RPMI8226 (cell line): ENCODE measurements at regions not wholly inside any gene's neighbourhood (a gene's known extent, or its start where the extent isn't known, plus 50 kb on each side); places are given as distances from the start of the nearest gene placed in this dataset.
A peak's percentile ranks its signal among the peaks of the same experiment; 100 is the strongest.
"Not testable (repeated sequence)": the region's sequence is repeated elsewhere in the genome, so short reads cannot be mapped to it uniquely, and the experiment has no call there.

Experiments
- DNase-seq: peaks from one replicate; pipeline ENCODE4 v3.0.0-alpha.2; 2015

DNA sequence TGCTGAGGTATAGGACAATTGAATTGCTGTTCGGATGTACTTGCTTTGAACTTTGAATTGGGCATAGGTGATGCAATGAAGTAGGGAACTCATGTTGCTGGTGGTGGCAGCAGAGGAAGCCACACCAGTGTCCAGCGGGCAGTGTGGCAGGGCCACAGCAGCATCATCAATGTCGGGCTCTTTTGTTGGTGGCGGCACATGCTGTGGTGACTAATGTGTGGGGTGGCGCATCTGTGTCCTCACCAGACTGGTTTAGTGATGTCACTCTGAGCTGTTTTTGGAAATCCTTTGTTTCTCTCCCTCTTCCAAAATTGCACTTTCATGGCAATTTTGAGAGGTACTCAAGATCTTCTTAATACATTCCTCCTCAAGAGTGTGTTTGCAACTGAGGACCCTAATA is 187.6 kb downstream of the ETNK1 start:
- no peak for DNase-seq

- DNase-seq, result no peak
Observed at GRCh38 chr12:22821985-22822384, 197.0 kb downstream of the ETNK1 start.

DNA sequence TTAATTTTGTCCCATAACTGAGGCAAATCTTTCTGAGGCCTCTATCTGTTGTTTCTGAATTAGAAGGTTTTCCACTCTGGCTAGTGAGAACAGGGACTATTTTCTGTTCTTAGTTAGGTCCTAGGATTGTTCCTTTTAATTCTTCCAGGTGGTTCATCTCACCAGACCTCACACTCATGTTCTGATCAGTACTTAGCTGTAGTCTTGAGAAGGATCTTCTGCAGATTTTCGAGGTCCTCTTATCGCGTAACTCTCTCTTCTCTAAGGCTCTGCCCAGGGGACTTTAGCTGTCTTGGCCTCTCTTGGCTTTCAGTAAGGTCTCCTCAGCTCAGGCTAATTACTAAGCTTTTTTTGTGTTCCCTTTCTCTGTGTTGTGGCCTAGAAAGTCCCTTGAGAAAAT is 201.1 kb downstream of the ETNK1 start:
- DNase-seq, result no peak

- DNase-seq, result not testable (repeated sequence)
Observed at GRCh38 chr12:22826446-22826981, 201.5 kb downstream of the ETNK1 start.

DNA sequence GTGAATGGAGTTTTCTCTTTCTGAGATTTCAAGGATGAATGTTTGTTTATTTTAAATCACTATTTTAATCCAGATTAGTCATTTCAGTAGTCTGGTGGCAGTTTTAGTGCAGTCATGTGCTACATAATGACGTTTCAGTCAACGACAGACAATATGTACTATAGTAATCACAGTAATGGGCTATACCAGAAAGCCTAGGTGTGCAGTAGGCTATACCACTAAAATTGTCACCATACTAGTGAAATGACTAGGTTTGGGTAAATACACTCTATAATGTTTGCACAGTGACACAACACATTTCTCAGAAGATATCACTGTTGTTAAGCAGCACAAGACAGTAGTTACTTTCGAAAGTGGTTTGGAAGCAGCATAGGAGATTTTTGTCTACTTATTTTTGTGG is 203.1 kb downstream of the ETNK1 start:
- DNase-seq, result no peak

DNA sequence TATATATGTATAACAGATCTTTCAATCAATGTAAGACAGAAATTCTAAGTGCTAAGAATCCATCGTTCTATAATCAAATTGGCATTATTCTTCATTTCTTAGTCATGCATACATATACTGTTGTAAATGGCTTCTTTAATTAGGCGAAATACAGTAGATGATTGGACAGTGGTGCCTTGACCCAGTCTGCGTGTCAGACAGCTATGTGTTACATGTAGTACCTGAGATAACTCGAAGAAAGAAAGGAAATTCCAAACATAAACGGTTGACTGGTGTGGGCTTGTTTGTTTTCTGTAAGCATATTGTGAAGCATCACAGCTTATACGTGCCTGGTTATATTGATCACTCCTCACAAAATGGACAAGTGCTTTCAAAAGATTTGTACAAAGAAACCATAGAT is 210.5 kb downstream of the ETNK1 start:
- DNase-seq, result no peak

DNA sequence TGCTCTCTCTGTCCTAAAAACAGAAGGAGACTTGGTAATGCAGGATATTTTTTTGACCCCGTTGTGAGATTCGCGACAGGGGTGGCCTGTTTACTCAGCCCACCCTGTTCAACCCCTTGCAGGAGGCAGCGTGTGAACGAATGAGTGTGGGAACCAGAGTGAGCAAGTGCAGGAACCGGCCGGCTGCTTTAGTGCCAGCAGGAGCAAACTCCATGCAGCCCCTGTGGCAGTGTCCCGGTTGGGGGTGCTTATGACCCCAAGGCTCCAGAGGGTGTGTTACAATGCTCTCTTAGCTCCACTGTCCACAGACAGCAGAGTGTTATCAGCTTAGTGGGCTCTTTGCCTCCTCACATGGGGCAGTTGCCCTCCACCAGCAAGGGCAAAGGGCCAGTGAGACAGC is 225.2 kb downstream of the ETNK1 start:
- DNase-seq, result no peak

GRCh38 chr12:22851532-22851931 is 226.6 kb downstream of the ETNK1 start:
- DNase-seq, result no peak

GRCh38 chr12:22855456-22855855 is 230.5 kb downstream of the ETNK1 start:
- no peak for DNase-seq

DNA sequence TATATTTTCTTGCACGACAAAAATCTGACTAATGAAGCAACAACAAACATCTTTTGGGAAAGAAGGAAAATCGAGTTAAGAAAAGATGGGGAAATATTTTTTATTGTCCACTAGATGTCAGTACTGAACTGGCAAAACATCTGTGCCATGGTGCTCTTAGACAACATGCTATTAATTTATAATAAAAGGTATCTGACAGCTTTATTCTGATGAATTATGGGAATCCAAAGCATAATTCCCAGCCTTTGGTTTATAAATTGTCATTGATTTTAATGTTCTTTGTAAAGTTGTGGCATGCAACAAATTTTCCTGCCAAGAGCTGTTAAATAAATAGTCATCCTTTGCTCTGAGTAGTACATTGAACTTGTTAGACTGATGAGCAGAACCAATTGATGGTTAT is 231.2 kb downstream of the ETNK1 start:
- DNase-seq, result peak; percentile 6

DNA sequence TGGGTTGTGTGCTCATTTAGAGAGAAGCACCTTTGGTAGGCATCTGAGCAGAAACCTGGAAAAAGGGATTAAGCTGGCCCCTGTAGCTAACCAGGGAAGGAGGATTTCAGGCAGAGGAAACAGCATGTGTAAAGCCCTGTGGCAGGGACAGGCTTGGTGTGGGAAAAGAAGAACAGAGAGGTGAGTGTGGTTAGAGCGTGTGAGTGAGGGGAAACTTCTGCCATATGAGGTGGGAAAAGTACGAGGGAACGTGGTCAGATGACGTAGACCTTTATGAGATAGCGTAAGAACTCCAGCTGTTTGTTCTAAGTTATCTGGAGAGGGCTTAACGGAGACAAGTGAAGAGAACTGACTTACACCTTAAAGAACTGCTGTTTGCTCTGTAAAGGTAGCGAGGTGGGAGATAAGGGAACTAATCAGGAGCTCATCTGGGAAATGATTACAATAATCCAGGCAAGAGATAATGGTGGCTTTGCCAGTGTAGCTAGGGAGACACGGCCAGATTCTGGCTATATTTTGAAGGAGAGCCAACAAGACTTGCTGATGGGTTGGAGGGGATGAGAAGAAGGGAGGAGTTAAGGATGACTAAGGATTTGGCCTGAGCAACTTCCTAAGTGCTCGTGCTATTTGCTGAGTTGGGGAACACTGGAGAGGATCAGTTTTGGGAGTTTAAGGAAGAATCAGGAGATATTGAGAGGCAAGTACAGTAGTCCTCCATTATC is 234.0 kb downstream of the ETNK1 start:
- no peak for DNase-seq

GRCh38 chr12:22860926-22861325 is 236.0 kb downstream of the ETNK1 start:
- DNase-seq, result no peak

GRCh38 chr12:22865822-22866221 is 240.9 kb downstream of the ETNK1 start:
- DNase-seq, result no peak

DNA sequence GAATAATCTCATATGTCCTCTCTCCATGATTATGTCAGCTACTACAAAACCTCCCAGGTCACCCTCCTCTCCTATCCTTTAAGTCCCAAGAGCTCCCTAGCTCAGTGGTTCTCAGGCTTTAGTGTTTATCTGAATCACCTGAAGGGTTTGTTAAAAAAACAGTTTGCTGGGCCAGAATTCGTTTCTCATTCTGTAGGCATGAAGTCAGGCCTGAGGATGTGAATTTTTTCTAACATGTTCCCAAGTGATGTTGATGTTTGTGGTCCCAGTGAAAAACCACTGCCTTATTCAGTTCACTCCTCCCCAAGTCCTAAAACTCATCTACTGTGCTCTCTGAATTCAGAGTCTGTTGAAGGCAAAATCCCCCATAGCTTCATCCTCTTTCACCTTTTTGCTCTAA is 241.4 kb downstream of the ETNK1 start:
- DNase-seq, result no peak

- no peak for DNase-seq
Observed at GRCh38 chr12:22874151-22874550, 249.2 kb downstream of the ETNK1 start.

DNA sequence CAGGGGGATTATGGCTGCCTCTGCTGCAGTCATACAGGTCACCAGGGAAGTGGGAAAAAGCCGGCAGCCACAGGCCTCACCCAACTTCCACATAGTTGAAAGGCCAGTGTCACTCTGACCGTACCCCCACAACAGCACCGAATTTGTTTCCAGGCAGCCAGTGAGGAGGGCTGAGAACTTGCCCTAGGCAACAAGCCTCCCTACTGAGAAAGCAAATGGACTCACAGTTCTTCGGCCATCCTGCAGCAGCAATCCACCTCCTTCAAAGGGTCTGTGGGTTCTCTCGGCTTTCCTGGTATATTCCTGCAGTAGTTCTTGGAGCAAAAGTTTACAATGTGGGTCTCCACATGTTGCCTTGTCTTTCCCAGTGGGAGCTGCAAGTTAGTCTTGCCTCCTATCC is 251.3 kb downstream of the ETNK1 start:
- DNase-seq, result no peak

- DNase-seq, result no peak
Observed at GRCh38 chr12:22879203-22879602, 254.2 kb downstream of the ETNK1 start.

DNA sequence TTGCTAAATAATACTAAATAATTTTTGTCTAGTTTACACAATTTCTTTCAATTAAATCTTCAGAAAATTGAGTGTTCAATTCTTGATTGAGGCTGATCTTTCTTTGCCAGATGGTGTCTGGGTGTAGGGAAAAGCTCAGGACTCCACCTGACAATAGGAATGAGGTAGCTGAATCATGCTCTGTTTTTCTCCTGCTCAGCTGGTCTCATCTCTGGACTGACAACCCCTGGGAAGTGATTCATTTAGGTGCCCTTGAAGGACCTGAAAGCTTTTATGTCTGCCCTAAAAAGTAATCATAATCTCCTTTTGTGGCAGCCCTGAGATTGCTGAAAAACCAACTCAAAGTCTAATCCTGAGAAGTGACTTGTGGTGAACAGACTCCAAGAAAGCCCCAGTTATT is 255.4 kb downstream of the ETNK1 start:
- no peak for DNase-seq

GRCh38 chr12:22880807-22881206 is 255.8 kb downstream of the ETNK1 start:
- DNase-seq, result no peak

- DNase-seq, result no peak
Observed at GRCh38 chr12:22881878-22882385, 257.0 kb downstream of the ETNK1 start.

DNA sequence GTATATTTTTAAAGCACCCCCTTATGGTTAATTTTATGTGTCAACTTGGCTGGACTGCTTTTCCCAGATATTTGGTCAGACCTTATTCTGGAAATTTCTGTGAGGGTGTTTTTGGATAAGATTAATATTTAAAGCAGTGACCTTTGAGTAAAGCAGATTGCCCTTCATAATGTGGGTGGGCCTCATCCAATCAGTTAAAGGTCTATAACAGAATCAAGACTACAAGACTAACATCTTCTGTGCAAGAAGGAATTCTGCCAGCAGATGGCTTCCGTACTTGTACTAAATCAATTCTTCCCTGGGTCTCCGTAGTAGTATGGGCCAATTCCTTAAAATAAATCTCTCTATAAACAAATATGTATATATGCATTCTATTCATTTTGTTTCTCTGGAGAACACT is 257.6 kb downstream of the ETNK1 start:
- DNase-seq, result no peak

- no peak for DNase-seq
Observed at GRCh38 chr12:22893878-22894277, 268.9 kb downstream of the ETNK1 start.

DNA sequence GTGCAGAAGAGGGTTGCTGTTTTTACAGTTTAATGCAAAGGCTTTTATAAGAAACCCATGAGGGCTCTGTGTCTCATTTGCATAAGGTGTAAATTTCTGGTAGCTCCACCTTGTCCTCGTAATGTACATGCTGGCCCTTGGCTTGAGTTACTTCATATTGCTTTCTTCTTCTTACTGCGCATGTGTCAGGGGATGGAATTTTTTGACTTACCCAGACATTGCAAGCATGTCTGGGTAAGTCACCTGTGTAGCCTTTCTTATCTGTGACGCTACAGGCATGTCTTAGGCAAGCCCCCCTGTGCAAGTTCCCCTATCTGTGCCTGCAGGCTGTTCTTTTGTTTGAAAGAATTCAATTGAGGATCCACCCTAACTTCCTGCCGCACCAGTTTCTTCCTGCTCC is 274.2 kb downstream of the ETNK1 start:
- DNase-seq, result no peak

- no peak for DNase-seq
Observed at GRCh38 chr12:22900401-22900800, 275.4 kb downstream of the ETNK1 start.

GRCh38 chr12:22904485-22904884 is 279.5 kb downstream of the ETNK1 start:
- DNase-seq, result no peak
